SK-N-SH (cell line): ENCODE measurements at regions not wholly inside any gene's neighbourhood (a gene's known extent, or its start where the extent isn't known, plus 50 kb on each side); places are given as distances from the start of the nearest gene placed in this dataset.

Source experiments
- CTCF ChIA-PET: fragments of 300-600, 350-600 bp; formaldehyde crosslinking; extraction: SDS; loops from one replicate; lab custom pipeline; 2021; lab: Yijun Ruan, JAX
- POLR2A ChIA-PET: fragments of 350-600 bp; sonication (Branson Sonifier 250); formaldehyde crosslinking; extraction: SDS; loops from one replicate; lab custom pipeline; 2020; ENCODE audit warnings: antibody characterized with exemption, inconsistent platforms; lab: Yijun Ruan, JAX
- DNase-seq: peaks from one replicate; pipeline ENCODE4 v3.0.0; 2012
- H2AFZ ChIP-seq: fragments of 200-600 bp; sonication (generic); 2 replicates; pipeline ENCODE4 v1.8.1; 2016; ENCODE audit warnings: antibody characterized with exemption, mild to moderate bottlenecking, low read depth
- H3F3A ChIP-seq: fragments of 200-600 bp; sonication (generic); replicated peaks from 2 replicates; pipeline ENCODE3; 2016; ENCODE audit warnings: antibody characterized with exemption, mild to moderate bottlenecking; ENCODE audit not compliant: insufficient read depth
- H3K27ac ChIP-seq, 2 experiments: fragments of 200-500 bp in 1 of 2; fragments of 200-600 bp in 1 of 2; sonication (Bioruptor generic) in 1 of 2; sonication (generic), shearing (Covaris generic) in 1 of 2; 2 replicates each; pipeline versions ENCODE4 v1.5.1 to v1.6.1; 2014 to 2016; ENCODE audit warnings: low read depth in 2 of 2, inconsistent platforms in 1 of 2, low read length in 1 of 2, mild to moderate bottlenecking in 1 of 2, mixed read lengths in 1 of 2
- H3K27me3 ChIP-seq: fragments of 200-600 bp; sonication (generic), shearing (Covaris generic); 2 replicates; pipeline ENCODE4 v1.6.1; 2016; ENCODE audit warnings: mixed run types; ENCODE audit not compliant: insufficient read depth
- H3K36me3 ChIP-seq, 2 experiments: fragments of 200-500 bp in 1 of 2; fragments of 200-600 bp in 1 of 2; sonication (Bioruptor generic) in 1 of 2; sonication (generic) in 1 of 2; replicated peaks in 1 of 2; 2 replicates each; pipeline versions ENCODE3 to v1.5.1; 2014 to 2016; ENCODE audit warnings: low read length in 1 of 2, mild to moderate bottlenecking in 1 of 2; ENCODE audit not compliant: insufficient read depth in 2 of 2, control insufficient read depth in 1 of 2
- H3K4me1 ChIP-seq, 2 experiments: fragments of 200-500 bp in 1 of 2; fragments of 200-600 bp in 1 of 2; sonication (Bioruptor generic) in 1 of 2; sonication (generic), shearing (Covaris generic) in 1 of 2; 2 replicates each; pipeline versions ENCODE4 v1.5.1 to v1.6.1; 2014 to 2016; ENCODE audit warnings: low read depth in 1 of 2, low read length in 1 of 2, mixed run types in 1 of 2; ENCODE audit not compliant: insufficient read depth in 2 of 2, control insufficient read depth in 1 of 2
- H3K4me2 ChIP-seq: fragments of 200-600 bp; sonication (generic), shearing (Covaris generic); 2 replicates; pipeline ENCODE4 v1.6.1; 2017; ENCODE audit warnings: mixed run types
- H3K4me3 ChIP-seq, 2 experiments: fragments of 200-500 bp in 1 of 2; fragments of 200-600 bp in 1 of 2; sonication (Bioruptor generic) in 1 of 2; sonication (generic), shearing (Covaris generic) in 1 of 2; 2 replicates each; pipeline versions ENCODE4 v1.5.1 to v1.8.1; 2014 to 2016; ENCODE audit warnings: low read depth in 2 of 2, inconsistent platforms in 1 of 2, low read length in 1 of 2, mild to moderate bottlenecking in 1 of 2, mixed read lengths in 1 of 2, moderate library complexity in 1 of 2
- H3K79me2 ChIP-seq: fragments of 200-600 bp; sonication (generic); 2 replicates; pipeline ENCODE4 v1.8.1; 2017; ENCODE audit warnings: mild to moderate bottlenecking; ENCODE audit not compliant: insufficient read depth
- H3K9ac ChIP-seq: fragments of 200-600 bp; sonication (generic); 2 replicates; pipeline ENCODE4 v1.6.1; 2017; ENCODE audit warnings: mixed run types
- H3K9me2 ChIP-seq: fragments of 200-600 bp; sonication (generic); 2 replicates; pipeline ENCODE4 v1.6.1; 2017; ENCODE audit warnings: mixed run types
- H3K9me3 ChIP-seq: fragments of 200-600 bp; sonication (generic); 2 replicates; pipeline ENCODE4 v1.6.1; 2017; ENCODE audit warnings: mixed run types, mild to moderate bottlenecking, moderate library complexity
- H4K20me1 ChIP-seq: fragments of 200-600 bp; sonication (generic); 2 replicates; pipeline ENCODE4 v1.6.1; 2017; ENCODE audit warnings: mild to moderate bottlenecking, mixed run types; ENCODE audit not compliant: insufficient read depth
- CHD2 ChIP-seq: fragments of 150-350 bp; IDR thresholded peaks from 2 replicates; pipeline ENCODE4 v1.6.1; 2018; ENCODE audit warnings: low read length; ENCODE audit not compliant: partially characterized antibody
- FOSL2 ChIP-seq: IDR thresholded peaks from 2 replicates; pipeline ENCODE4 v1.4.0; 2012; ENCODE audit warnings: low read depth, mild to moderate bottlenecking, moderate library complexity, borderline replicate concordance
- FOXM1 ChIP-seq: IDR thresholded peaks from 2 replicates; pipeline ENCODE4 v1.4.0; 2012; ENCODE audit warnings: low read depth, mild to moderate bottlenecking
- GABPA ChIP-seq: IDR thresholded peaks from 2 replicates; pipeline ENCODE4 v1.4.0; 2012; ENCODE audit warnings: low read depth, mild to moderate bottlenecking
- GATA2 ChIP-seq: sonication (generic); formaldehyde crosslinking; IDR thresholded peaks from 2 replicates; pipeline ENCODE4 v1.5.0; 2020; ENCODE audit warnings: mild to moderate bottlenecking, missing genetic modification reagents
- MXI1 ChIP-seq: IDR thresholded peaks from 2 replicates; pipeline ENCODE4 v1.6.1; 2012; ENCODE audit warnings: mild to moderate bottlenecking, low read depth, low read length, improper control_type of control experiment
- POLR2AphosphoS5 ChIP-seq: IDR thresholded peaks from 2 replicates; pipeline ENCODE4 v1.6.1; 2012; ENCODE audit warnings: low read depth, low read length
- RAD21 ChIP-seq: IDR thresholded peaks from 2 replicates; pipeline ENCODE4 v1.6.1; 2012; ENCODE audit warnings: mild to moderate bottlenecking, low read length
- RFX5 ChIP-seq: IDR thresholded peaks from 2 replicates; pipeline ENCODE4 v1.6.1; 2012; ENCODE audit warnings: mild to moderate bottlenecking, improper control_type of control experiment, low read length
- SMC3 ChIP-seq: IDR thresholded peaks from 2 replicates; pipeline ENCODE4 v1.6.1; 2012; ENCODE audit warnings: low read depth, low read length, improper control_type of control experiment
- TAF1 ChIP-seq: IDR thresholded peaks from 2 replicates; pipeline ENCODE4 v1.6.1; 2012; ENCODE audit warnings: low read depth, mild to moderate bottlenecking, low read length, moderate library complexity, borderline replicate concordance
- YY1 ChIP-seq: IDR thresholded peaks from 2 replicates; pipeline ENCODE4 v1.4.0; 2012; ENCODE audit warnings: low read depth, mild to moderate bottlenecking
- WGBS: methylation state at CpG from one replicate; pipeline ENCODE4 v1.1.6; 2017; ENCODE audit warnings: low lambda C conversion rate; 5-methylcytosine and 5-hydroxymethylcytosine counted together
- TF ChIP-seq, protein P1 (sequence below): IDR thresholded peaks from 2 replicates; pipeline ENCODE4 v1.6.1; 2012; ENCODE audit warnings: mild to moderate bottlenecking, low read depth, low read length, moderate library complexity
- TF ChIP-seq, protein P2 (sequence below): fragments of 150-350 bp; IDR thresholded peaks from 2 replicates; pipeline ENCODE4 v1.6.1; 2016; ENCODE audit warnings: mild to moderate bottlenecking, low read depth, low read length
- TF ChIP-seq, protein P3 (sequence below): IDR thresholded peaks from 2 replicates; pipeline ENCODE4 v1.4.0; 2012; ENCODE audit warnings: low read depth, borderline replicate concordance
- TF ChIP-seq, protein P4 (sequence below): fragments of 200-600 bp; sonication (generic); IDR thresholded peaks from 2 replicates; pipeline ENCODE4 v1.6.1; 2017; ENCODE audit warnings: antibody characterized with exemption, mild to moderate bottlenecking, moderate library complexity
- TF ChIP-seq, protein P5 (sequence below): IDR thresholded peaks from 2 replicates; pipeline ENCODE4 v1.4.0; 2012; ENCODE audit warnings: low read depth, borderline replicate concordance

DNA sequence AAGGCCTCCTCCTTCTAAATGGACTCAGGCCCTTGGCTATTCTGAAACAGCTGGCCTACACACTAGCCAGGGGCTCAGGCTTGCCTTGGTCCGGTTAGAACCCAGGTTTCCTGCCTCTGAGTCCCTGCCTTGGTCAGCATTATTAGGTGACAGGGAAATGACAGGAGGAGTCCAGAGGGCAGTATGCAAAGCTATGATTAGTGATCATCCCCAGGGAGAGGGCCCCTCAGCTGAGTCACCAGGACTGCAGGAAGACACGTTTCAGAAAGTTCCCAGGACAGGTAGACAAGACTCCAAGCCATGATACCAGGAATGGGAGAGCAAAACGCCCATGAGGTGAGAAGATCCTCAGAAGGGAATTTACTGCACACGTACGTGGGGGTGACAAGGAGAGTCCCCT is 301.1 kb upstream of the COBL start:
- no peaks in the 10 kb centered on the region for H3K36me3 ChIP-seq
- DNase-seq: no peak
- CTCF ChIA-PET: no interaction called here
- no peak overlapping the region for H3K4me3 ChIP-seq
- H2AFZ ChIP-seq: no peak overlapping the region
- no peaks in the 10 kb centered on the region for H3K79me2 ChIP-seq
- POLR2A ChIA-PET: no interaction called here
- H3K4me1 ChIP-seq: peaks cover 0 to 2% of the 10 kb centered on the region in 2 experiments; a peak in 1 of 4 replicates
- no peaks in the 10 kb centered on the region for H3K9me2 ChIP-seq
- WGBS: 10% methylated on average over 5 of the region's 5 CpGs
- TF ChIP-seq GATA2 (CRISPR knock-in tag) (no peak), YY1 (no peak), FOSL2 (no peak), POLR2AphosphoS5 (no peak), FOXM1 (no peak), CHD2 (no peak)
- TF ChIP-seq, protein P1, sequence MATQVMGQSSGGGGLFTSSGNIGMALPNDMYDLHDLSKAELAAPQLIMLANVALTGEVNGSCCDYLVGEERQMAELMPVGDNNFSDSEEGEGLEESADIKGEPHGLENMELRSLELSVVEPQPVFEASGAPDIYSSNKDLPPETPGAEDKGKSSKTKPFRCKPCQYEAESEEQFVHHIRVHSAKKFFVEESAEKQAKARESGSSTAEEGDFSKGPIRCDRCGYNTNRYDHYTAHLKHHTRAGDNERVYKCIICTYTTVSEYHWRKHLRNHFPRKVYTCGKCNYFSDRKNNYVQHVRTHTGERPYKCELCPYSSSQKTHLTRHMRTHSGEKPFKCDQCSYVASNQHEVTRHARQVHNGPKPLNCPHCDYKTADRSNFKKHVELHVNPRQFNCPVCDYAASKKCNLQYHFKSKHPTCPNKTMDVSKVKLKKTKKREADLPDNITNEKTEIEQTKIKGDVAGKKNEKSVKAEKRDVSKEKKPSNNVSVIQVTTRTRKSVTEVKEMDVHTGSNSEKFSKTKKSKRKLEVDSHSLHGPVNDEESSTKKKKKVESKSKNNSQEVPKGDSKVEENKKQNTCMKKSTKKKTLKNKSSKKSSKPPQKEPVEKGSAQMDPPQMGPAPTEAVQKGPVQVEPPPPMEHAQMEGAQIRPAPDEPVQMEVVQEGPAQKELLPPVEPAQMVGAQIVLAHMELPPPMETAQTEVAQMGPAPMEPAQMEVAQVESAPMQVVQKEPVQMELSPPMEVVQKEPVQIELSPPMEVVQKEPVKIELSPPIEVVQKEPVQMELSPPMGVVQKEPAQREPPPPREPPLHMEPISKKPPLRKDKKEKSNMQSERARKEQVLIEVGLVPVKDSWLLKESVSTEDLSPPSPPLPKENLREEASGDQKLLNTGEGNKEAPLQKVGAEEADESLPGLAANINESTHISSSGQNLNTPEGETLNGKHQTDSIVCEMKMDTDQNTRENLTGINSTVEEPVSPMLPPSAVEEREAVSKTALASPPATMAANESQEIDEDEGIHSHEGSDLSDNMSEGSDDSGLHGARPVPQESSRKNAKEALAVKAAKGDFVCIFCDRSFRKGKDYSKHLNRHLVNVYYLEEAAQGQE: no peak
- TF ChIP-seq, protein P2, sequence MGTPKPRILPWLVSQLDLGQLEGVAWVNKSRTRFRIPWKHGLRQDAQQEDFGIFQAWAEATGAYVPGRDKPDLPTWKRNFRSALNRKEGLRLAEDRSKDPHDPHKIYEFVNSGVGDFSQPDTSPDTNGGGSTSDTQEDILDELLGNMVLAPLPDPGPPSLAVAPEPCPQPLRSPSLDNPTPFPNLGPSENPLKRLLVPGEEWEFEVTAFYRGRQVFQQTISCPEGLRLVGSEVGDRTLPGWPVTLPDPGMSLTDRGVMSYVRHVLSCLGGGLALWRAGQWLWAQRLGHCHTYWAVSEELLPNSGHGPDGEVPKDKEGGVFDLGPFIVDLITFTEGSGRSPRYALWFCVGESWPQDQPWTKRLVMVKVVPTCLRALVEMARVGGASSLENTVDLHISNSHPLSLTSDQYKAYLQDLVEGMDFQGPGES: no peak
- TF ChIP-seq, protein P3, sequence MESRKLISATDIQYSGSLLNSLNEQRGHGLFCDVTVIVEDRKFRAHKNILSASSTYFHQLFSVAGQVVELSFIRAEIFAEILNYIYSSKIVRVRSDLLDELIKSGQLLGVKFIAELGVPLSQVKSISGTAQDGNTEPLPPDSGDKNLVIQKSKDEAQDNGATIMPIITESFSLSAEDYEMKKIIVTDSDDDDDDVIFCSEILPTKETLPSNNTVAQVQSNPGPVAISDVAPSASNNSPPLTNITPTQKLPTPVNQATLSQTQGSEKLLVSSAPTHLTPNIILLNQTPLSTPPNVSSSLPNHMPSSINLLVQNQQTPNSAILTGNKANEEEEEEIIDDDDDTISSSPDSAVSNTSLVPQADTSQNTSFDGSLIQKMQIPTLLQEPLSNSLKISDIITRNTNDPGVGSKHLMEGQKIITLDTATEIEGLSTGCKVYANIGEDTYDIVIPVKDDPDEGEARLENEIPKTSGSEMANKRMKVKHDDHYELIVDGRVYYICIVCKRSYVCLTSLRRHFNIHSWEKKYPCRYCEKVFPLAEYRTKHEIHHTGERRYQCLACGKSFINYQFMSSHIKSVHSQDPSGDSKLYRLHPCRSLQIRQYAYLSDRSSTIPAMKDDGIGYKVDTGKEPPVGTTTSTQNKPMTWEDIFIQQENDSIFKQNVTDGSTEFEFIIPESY: no peak
- no peaks in the 10 kb centered on the region for H3K27me3 ChIP-seq
- H3K9ac ChIP-seq: no peak overlapping the region
- H3K27ac ChIP-seq: no peak overlapping the region
- no peaks in the 10 kb centered on the region for H3F3A ChIP-seq
- no peaks in the 10 kb centered on the region; the same call in 1 of the 2 replicates for H3K9me3 ChIP-seq
- H3K4me2 ChIP-seq: no peak overlapping the region
- no peaks in the 10 kb centered on the region for H4K20me1 ChIP-seq

DNA sequence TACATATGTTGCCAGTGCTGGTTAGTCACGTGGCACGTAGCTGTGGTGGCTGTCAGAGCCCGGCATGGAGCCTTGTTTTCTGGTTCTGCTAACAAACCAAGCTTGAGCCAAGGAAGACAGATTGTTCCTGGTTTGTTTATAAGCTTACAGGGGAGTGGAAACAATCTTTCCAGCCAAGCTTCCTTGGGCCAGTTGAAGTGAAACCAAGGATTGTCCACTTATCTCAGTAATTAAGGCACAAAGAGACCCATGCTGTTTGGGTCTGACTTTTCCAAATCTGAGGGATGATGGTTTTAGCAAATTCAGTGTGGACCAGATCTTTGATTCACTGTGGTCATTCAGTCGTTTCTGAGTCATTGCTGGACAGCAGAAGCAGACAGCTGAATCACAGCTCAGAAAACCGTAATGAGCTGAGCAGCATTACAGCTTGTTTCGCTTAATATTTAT is 297.3 kb upstream of the COBL start:
- no peak for DNase-seq
- TF ChIP-seq GABPA (no peak), SMC3 (no peak), MXI1 (no peak), POLR2AphosphoS5 (no peak), RAD21 (no peak), RFX5 (no peak), TAF1 (no peak)
- TF ChIP-seq, protein P4, sequence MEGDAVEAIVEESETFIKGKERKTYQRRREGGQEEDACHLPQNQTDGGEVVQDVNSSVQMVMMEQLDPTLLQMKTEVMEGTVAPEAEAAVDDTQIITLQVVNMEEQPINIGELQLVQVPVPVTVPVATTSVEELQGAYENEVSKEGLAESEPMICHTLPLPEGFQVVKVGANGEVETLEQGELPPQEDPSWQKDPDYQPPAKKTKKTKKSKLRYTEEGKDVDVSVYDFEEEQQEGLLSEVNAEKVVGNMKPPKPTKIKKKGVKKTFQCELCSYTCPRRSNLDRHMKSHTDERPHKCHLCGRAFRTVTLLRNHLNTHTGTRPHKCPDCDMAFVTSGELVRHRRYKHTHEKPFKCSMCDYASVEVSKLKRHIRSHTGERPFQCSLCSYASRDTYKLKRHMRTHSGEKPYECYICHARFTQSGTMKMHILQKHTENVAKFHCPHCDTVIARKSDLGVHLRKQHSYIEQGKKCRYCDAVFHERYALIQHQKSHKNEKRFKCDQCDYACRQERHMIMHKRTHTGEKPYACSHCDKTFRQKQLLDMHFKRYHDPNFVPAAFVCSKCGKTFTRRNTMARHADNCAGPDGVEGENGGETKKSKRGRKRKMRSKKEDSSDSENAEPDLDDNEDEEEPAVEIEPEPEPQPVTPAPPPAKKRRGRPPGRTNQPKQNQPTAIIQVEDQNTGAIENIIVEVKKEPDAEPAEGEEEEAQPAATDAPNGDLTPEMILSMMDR: no peak
- TF ChIP-seq, protein P5, sequence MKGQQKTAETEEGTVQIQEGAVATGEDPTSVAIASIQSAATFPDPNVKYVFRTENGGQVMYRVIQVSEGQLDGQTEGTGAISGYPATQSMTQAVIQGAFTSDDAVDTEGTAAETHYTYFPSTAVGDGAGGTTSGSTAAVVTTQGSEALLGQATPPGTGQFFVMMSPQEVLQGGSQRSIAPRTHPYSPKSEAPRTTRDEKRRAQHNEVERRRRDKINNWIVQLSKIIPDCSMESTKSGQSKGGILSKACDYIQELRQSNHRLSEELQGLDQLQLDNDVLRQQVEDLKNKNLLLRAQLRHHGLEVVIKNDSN: no peak
- TF ChIP-seq, protein P2: no peak

More for the DNA sequence above, 297.3 kb upstream of the COBL start:
- H3K36me3 ChIP-seq: no peaks in the 10 kb centered on the region
- no peaks in the 10 kb centered on the region for H3F3A ChIP-seq
- H3K9me3 ChIP-seq: peaks cover 3% of the 10 kb centered on the region; the same call in 1 of the 2 replicates
- no peak overlapping the region for H2AFZ ChIP-seq
- no peaks in the 10 kb centered on the region for H3K4me1 ChIP-seq
- no peaks in the 10 kb centered on the region for H3K9me2 ChIP-seq
- no peaks in the 10 kb centered on the region for H4K20me1 ChIP-seq
- no peak overlapping the region for H3K4me2 ChIP-seq
- ChIA-PET CTCF (interaction anchor here (0.7 to 1.0 kb wide), 2 partner anchors 183 to 401 kb away, joined by 3 to 5 read pairs; no protein-coding TSS in a partner anchor), POLR2A (no interaction called here)
- no peaks in the 10 kb centered on the region for H3K79me2 ChIP-seq
- 5% methylated on average over 6 of the region's 6 CpGs for WGBS
- no peak overlapping the region for H3K9ac ChIP-seq
- no peak overlapping the region for H3K27ac ChIP-seq
- H3K4me3 ChIP-seq: no peak overlapping the region
- H3K27me3 ChIP-seq: no peaks in the 10 kb centered on the region
